ENCODE measurements at regions not wholly inside any gene's neighbourhood (a gene's known extent, or its start where the extent isn't known, plus 50 kb on each side); places are given as distances from the start of the nearest gene placed in this dataset.

DNA sequence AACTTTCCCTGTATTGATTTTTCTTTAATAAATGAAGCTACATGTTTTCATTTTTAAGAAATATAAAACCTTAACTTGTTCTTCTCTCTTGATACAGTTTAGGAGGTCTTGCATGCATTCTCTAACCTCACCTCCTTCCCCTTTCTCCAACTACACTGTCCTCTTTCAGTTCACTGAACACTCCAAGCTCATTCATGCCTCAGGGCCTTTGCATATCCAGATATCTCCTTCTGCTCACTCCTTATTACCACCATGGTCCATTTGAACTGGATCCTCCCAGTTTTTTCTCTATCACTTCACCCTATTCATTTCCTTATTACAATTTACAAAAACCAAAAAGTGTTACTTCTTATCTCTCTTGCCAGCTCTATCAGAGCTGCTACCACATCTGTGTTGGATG lies 242.9 kb upstream of the PLEKHG7 start:
- CTCF ChIA-PET = no interaction called here
- H3K9ac ChIP-seq (ENCODE audit: low read length) = no peak overlapping the region
- H3F3A ChIP-seq (ENCODE audit: low read length, unreplicated experiment) = no peaks in the 10 kb centered on the region
- H3K27ac ChIP-seq (ENCODE audit: low read length) = no peak overlapping the region
- H3K36me3 ChIP-seq (ENCODE audit: low read depth, low read length) = no peaks in the 10 kb centered on the region
- H2AFZ ChIP-seq (ENCODE audit: low read length) = no peak overlapping the region
- no peaks in the 10 kb centered on the region for H3K27me3 ChIP-seq (ENCODE audit: low read length)
- H3K79me2 ChIP-seq (ENCODE audit: low read length) = no peaks in the 10 kb centered on the region
- DNase-seq (no peak), ATAC-seq (no peak)
- H3K9me3 ChIP-seq (ENCODE audit: low read length) = no peaks in the 10 kb centered on the region
- intact Hi-C loops (cut with micrococcal nuclease) = no loop called here
- POLR2A ChIA-PET (ENCODE audit: unreplicated experiment) = no interaction called here
- H3K9me2 ChIP-seq (replicated peaks; ENCODE audit: low read length) = no peaks in the 10 kb centered on the region
- no peak for TF ChIP-seq EZH2phosphoT487 (IDR thresholded peaks at IDR 0.05; ENCODE audit: borderline replicate concordance, low read length)
- BruUV-seq (replicated peaks) = no TSS peak
- H4K20me1 ChIP-seq (ENCODE audit: low read length) = no peaks in the 10 kb centered on the region
- no peak overlapping the region for H3K4me2 ChIP-seq (ENCODE audit: low read length)
- peaks cover 5% of the 10 kb centered on the region; the same call in 1 of the 2 replicates for H3K4me1 ChIP-seq (ENCODE audit: insufficient read depth, low read length)
- H3K4me3 ChIP-seq (ENCODE audit: low read length) = no peak overlapping the region

GRCh38 chr12:92458996-92459395 lies 243.8 kb upstream of the PLEKHG7 start:
- Histone ChIP-seq H4K20me1 (ENCODE audit: low read length) (no peaks in the 10 kb centered on the region), H2AFZ (ENCODE audit: low read length) (no peak overlapping the region), H3K4me3 (ENCODE audit: low read length) (no peak overlapping the region), H3K27ac (ENCODE audit: low read length) (no peak overlapping the region), H3K79me2 (ENCODE audit: low read length) (no peaks in the 10 kb centered on the region), H3K4me2 (ENCODE audit: low read length) (no peak overlapping the region), H3K9me2 (replicated peaks; ENCODE audit: low read length) (no peaks in the 10 kb centered on the region), H3K9me3 (ENCODE audit: low read length) (no peaks in the 10 kb centered on the region), H3K36me3 (ENCODE audit: low read depth, low read length) (no peaks in the 10 kb centered on the region), H3F3A (ENCODE audit: low read length, unreplicated experiment) (no peaks in the 10 kb centered on the region), H3K27me3 (ENCODE audit: low read length) (no peaks in the 10 kb centered on the region), H3K9ac (ENCODE audit: low read length) (no peak overlapping the region), H3K4me1 (ENCODE audit: insufficient read depth, low read length) (peaks cover 5% of the 10 kb centered on the region; the same call in 1 of the 2 replicates)
- ATAC-seq (no peak), DNase-seq (no peak)
- BruUV-seq (replicated peaks) = no TSS peak
- ChIA-PET CTCF (no interaction called here), POLR2A (ENCODE audit: unreplicated experiment) (no interaction called here)
- intact Hi-C loops (cut with micrococcal nuclease) = no loop called here
- TF ChIP-seq EZH2phosphoT487 (IDR thresholded peaks at IDR 0.05; ENCODE audit: borderline replicate concordance, low read length) (no peak), EZH2 (IDR thresholded peaks at IDR 0.05; ENCODE audit: low read length, unreplicated experiment) (no peak), CTCF (conservative IDR thresholded peaks at IDR 0.05; ENCODE audit: low read depth, low read length) (no peak)

GRCh38 chr12:92457458-92458180 lies 245.2 kb upstream of the PLEKHG7 start:
- Histone ChIP-seq H3K27me3 (ENCODE audit: low read length) (no peaks in the 10 kb centered on the region), H3K9ac (ENCODE audit: low read length) (no peak overlapping the region), H3K4me1 (ENCODE audit: insufficient read depth, low read length) (peaks cover 5% of the 10 kb centered on the region; the same call in 1 of the 2 replicates), H3K36me3 (ENCODE audit: low read depth, low read length) (no peaks in the 10 kb centered on the region), H2AFZ (ENCODE audit: low read length) (no peak overlapping the region), H4K20me1 (ENCODE audit: low read length) (no peaks in the 10 kb centered on the region), H3K4me2 (ENCODE audit: low read length) (no peak overlapping the region), H3K9me3 (ENCODE audit: low read length) (no peaks in the 10 kb centered on the region), H3K4me3 (ENCODE audit: low read length) (no peak overlapping the region), H3K27ac (ENCODE audit: low read length) (no peak overlapping the region), H3K9me2 (replicated peaks; ENCODE audit: low read length) (no peaks in the 10 kb centered on the region), H3F3A (ENCODE audit: low read length, unreplicated experiment) (no peaks in the 10 kb centered on the region), H3K79me2 (ENCODE audit: low read length) (no peaks in the 10 kb centered on the region)
- TF ChIP-seq EZH2phosphoT487 (IDR thresholded peaks at IDR 0.05; ENCODE audit: borderline replicate concordance, low read length) = no peak
- no peak for TF ChIP-seq CTCF (conservative IDR thresholded peaks at IDR 0.05; ENCODE audit: low read depth, low read length)
- TF ChIP-seq EZH2 (IDR thresholded peaks at IDR 0.05; ENCODE audit: low read length, unreplicated experiment) = no peak
- DNase-seq (peak; percentile 32), ATAC-seq (no peak)
- intact Hi-C loops (cut with micrococcal nuclease) = no loop called here
- ChIA-PET CTCF (no interaction called here), POLR2A (ENCODE audit: unreplicated experiment) (no interaction called here)
- BruUV-seq (replicated peaks) = no TSS peak
